ENCODE measurements at regions not wholly inside any gene's neighbourhood (a gene's known extent, or its start where the extent isn't known, plus 50 kb on each side); places are given as distances from the start of the nearest gene placed in this dataset.

DNA sequence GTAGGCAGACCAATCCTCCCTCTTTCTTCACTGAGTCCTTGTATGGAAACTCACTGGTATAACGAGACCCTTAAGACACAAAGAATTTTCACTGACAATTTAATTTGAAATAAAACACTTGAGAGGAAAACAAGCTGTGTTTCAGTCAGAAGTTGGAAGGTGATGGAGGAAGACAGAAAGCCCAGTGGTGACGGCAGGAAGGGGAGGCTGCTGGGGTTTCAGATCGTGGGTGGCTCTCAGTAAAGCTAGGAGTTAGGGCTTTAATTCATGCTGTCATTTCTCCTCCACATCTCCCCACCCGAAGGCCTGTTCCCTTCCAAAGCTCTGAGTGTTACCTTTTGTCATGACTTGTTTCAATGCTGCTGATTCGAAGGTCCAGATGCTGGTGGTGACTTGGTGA is 605.2 kb upstream of the DPP6 start:
- peak overlapping the region; percentile 84 to 88 for H3K27ac ChIP-seq
- TF ChIP-seq, protein P1, sequence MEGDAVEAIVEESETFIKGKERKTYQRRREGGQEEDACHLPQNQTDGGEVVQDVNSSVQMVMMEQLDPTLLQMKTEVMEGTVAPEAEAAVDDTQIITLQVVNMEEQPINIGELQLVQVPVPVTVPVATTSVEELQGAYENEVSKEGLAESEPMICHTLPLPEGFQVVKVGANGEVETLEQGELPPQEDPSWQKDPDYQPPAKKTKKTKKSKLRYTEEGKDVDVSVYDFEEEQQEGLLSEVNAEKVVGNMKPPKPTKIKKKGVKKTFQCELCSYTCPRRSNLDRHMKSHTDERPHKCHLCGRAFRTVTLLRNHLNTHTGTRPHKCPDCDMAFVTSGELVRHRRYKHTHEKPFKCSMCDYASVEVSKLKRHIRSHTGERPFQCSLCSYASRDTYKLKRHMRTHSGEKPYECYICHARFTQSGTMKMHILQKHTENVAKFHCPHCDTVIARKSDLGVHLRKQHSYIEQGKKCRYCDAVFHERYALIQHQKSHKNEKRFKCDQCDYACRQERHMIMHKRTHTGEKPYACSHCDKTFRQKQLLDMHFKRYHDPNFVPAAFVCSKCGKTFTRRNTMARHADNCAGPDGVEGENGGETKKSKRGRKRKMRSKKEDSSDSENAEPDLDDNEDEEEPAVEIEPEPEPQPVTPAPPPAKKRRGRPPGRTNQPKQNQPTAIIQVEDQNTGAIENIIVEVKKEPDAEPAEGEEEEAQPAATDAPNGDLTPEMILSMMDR (IDR thresholded peaks at IDR 0.05) = peak in 1 of 4 experiments; percentile 10
- TF ChIP-seq POLR2A (IDR thresholded peaks at IDR 0.05) = no peak
- peak; percentile 51 to 83 for DNase-seq
- H3K36me3 ChIP-seq = no peaks in the 10 kb centered on the region
- H3K27me3 ChIP-seq = no peaks in the 10 kb centered on the region
- no peaks in the 10 kb centered on the region for H3K9me3 ChIP-seq
- peaks cover 0 to 15% of the 10 kb centered on the region in 2 donors for H3K4me1 ChIP-seq
- H3K4me3 ChIP-seq = no peak overlapping the region
- intact Hi-C loops (cut with DNase I; ENCODE audit: low total_unique reads) = loop anchor here (10.0 kb wide), 1 partner anchor 118 kb away; no protein-coding TSS in a partner anchor

DNA sequence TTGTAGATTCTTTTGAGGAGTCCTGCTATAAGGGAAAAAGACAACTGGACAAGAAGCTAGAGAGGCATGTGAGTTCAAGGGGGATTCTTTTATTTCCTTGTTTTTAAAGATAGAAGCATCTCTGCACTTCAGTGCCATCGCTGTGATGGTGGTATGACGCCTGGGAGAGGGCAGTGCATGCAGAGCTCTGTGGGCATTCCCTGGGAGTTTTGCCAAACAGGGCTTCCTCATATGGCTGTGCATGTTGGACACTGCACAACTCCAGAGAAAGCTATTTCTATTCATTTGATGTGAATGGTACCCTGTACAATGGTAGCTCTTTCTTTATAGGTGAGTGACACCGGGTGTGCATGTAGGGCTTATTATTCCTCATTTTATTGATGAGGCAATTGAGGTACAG is 599.5 kb upstream of the DPP6 start:
- no peak for DNase-seq
- Histone ChIP-seq H3K9me3 (no peaks in the 10 kb centered on the region), H3K27me3 (no peaks in the 10 kb centered on the region), H3K4me1 (no peaks in the 10 kb centered on the region), H3K4me3 (no peak overlapping the region), H3K36me3 (no peaks in the 10 kb centered on the region), H3K27ac (peak overlapping the region in 1 of 2 donors; percentile 29)
- intact Hi-C loops (cut with DNase I; ENCODE audit: low total_unique reads) = no loop called here
- no peak for TF ChIP-seq POLR2A (IDR thresholded peaks at IDR 0.05)
- TF ChIP-seq, protein P1 (IDR thresholded peaks at IDR 0.05) = no peak

DNA sequence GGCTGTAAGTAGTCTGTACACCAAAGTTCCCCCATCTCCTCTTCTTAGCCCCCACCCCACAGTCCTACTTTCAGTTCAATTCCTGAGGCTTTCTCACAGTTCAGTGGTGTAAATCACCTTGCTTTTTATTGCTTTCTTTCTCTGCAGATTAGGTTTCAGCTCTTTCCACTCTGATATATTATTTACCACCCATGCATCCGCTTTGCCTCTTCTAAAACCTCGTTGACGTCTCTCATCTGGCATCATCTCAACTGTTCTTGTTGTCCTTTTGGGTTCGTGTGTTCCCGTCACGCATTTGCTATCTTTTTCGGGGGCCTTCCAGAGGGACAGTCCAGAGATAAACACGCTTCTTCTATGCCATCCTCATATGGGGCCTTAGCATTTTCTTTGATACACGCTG is 597.9 kb upstream of the DPP6 start:
- Histone ChIP-seq H3K9me3 (no peaks in the 10 kb centered on the region), H3K27ac (peak overlapping the region; percentile 47 to 48), H3K27me3 (no peaks in the 10 kb centered on the region), H3K36me3 (no peaks in the 10 kb centered on the region), H3K4me1 (no peaks in the 10 kb centered on the region), H3K4me3 (no peak overlapping the region)
- intact Hi-C loops (cut with DNase I; ENCODE audit: low total_unique reads) = no loop called here
- no peak for DNase-seq
- TF ChIP-seq POLR2A (IDR thresholded peaks at IDR 0.05) = no peak
- TF ChIP-seq, protein P1 (IDR thresholded peaks at IDR 0.05) = no peak

DNA sequence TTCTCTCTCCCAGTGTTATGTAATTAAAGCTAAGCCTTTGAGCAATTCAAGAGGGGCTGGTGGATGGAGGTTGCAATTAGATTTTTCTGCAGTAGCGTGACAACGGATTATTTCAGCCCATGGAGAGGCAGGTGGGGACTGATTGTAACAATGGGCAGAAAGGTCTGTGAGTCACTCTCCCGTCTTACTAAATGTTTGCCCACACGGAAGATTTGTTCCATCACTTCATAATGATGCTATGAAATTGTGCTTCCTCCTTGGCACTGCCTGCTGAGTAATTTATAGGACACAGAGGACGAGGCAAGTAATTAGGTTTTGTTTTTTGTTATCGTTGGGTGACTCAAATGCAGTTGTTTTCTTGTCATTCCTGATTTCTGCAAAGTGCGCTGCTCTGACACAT is 594.5 kb upstream of the DPP6 start:
- peak in 1 of 2 donors; percentile 51 for DNase-seq
- intact Hi-C loops (cut with DNase I; ENCODE audit: low total_unique reads) = no loop called here
- H3K27me3 ChIP-seq = no peaks in the 10 kb centered on the region
- no peak overlapping the region for H3K4me3 ChIP-seq
- peak overlapping the region; percentile 71 to 84 for H3K27ac ChIP-seq
- no peak for TF ChIP-seq POLR2A (IDR thresholded peaks at IDR 0.05)
- TF ChIP-seq, protein P1 (IDR thresholded peaks at IDR 0.05) = no peak
- no peaks in the 10 kb centered on the region for H3K36me3 ChIP-seq
- H3K4me1 ChIP-seq = no peaks in the 10 kb centered on the region
- H3K9me3 ChIP-seq = no peaks in the 10 kb centered on the region

DNA sequence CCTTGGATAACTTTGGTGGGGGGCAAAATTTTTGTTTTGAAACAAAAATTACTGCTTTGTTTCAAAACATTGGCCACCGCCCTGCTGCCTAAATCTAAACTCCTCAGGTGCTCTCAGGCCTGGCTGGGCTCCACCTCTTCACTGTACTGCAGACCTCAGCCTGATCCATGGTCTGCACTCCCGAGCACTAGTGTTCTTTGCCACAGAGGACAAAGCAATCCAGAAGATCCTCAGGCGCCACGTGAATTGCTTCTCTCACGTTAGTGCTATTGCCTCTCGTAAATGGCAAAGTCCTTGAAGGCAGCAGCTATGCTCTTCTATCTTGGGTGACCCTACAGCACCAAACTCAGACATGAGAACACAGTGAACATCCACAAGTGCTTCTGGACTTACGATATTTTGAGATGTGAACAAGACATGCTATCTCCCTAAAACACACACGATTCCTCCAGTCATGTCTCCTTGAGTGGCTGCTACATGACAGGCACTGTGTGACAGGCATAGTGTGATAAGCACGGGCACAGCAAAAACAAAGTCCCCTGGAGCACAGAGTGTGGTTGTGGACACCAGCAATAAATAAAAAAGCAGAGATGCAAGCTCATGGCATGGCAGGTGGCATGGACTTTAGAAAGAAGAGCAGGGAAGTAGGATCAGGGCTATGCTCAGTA is 582.1 kb upstream of the DPP6 start:
- Histone ChIP-seq H3K4me3 (no peak overlapping the region), H3K27me3 (no peaks in the 10 kb centered on the region), H3K36me3 (no peaks in the 10 kb centered on the region), H3K27ac (no peak overlapping the region), H3K9me3 (no peaks in the 10 kb centered on the region), H3K4me1 (no peaks in the 10 kb centered on the region)
- no peak for DNase-seq
- intact Hi-C loops (cut with DNase I; ENCODE audit: low total_unique reads) = no loop called here
- no peak for TF ChIP-seq POLR2A (IDR thresholded peaks at IDR 0.05)
- TF ChIP-seq, protein P1 (IDR thresholded peaks at IDR 0.05) = no peak
